GOT3 (cell line): ENCODE measurements at regions not wholly inside any gene's neighbourhood (a gene's known extent, or its start where the extent isn't known, plus 50 kb on each side); places are given as distances from the start of the nearest gene placed in this dataset.
"Not testable (repeated sequence)": the region's sequence is repeated elsewhere in the genome, so short reads cannot be mapped to it uniquely, and the experiment has no call there.

Experiments
- DNase-seq: peaks from one replicate; lab custom pipeline; 2025; ENCODE audit warnings: mixed read lengths; lab: John Stamatoyannopoulos, UW

GRCh38 chr6:112649853-112650252, 302.7 kb downstream of the RFPL4B start:
- no peak for DNase-seq

- DNase-seq, result no peak
Observed at GRCh38 chr6:112651239-112651638, 304.1 kb downstream of the RFPL4B start.

GRCh38 chr6:112659912-112660311, 312.8 kb downstream of the RFPL4B start:
- DNase-seq, result no peak

GRCh38 chr6:112660626-112661025, 313.5 kb downstream of the RFPL4B start:
- no peak for DNase-seq

GRCh38 chr6:112663698-112664097, 316.6 kb downstream of the RFPL4B start:
- no peak for DNase-seq

- DNase-seq, result no peak
Observed at GRCh38 chr6:112665114-112665513, 318.0 kb downstream of the RFPL4B start.

GRCh38 chr6:112665815-112666214, 318.7 kb downstream of the RFPL4B start:
- no peak for DNase-seq

GRCh38 chr6:112667427-112667826, 320.3 kb downstream of the RFPL4B start:
- DNase-seq, result no peak

- DNase-seq, result no peak
Observed at GRCh38 chr6:112680091-112680490, 333.0 kb downstream of the RFPL4B start.

- DNase-seq, result no peak
Observed at GRCh38 chr6:112682071-112682470, 334.9 kb downstream of the RFPL4B start.

- no peak for DNase-seq
Observed at GRCh38 chr6:112683106-112683505, 336.0 kb downstream of the RFPL4B start.

- DNase-seq, result no peak
Observed at GRCh38 chr6:112683926-112684325, 336.8 kb downstream of the RFPL4B start.

GRCh38 chr6:112685521-112686220, 338.5 kb downstream of the RFPL4B start:
- not testable (repeated sequence) for DNase-seq

GRCh38 chr6:112688487-112689165, 341.5 kb downstream of the RFPL4B start:
- DNase-seq, result not testable (repeated sequence)

- DNase-seq, result not testable (repeated sequence)
Observed at GRCh38 chr6:112689183-112689858, 342.2 kb downstream of the RFPL4B start.

GRCh38 chr6:112690497-112691202, 343.5 kb downstream of the RFPL4B start:
- DNase-seq, result no peak

- no peak for DNase-seq
Observed at GRCh38 chr6:112691289-112691688, 344.2 kb downstream of the RFPL4B start.

GRCh38 chr6:112695001-112695400, 347.9 kb downstream of the RFPL4B start:
- DNase-seq, result no peak

- DNase-seq, result no peak
Observed at GRCh38 chr6:112697265-112697664, 350.1 kb downstream of the RFPL4B start.

GRCh38 chr6:112701201-112701600, 354.1 kb downstream of the RFPL4B start:
- no peak for DNase-seq

GRCh38 chr6:112710710-112711109, 363.6 kb downstream of the RFPL4B start:
- no peak for DNase-seq

GRCh38 chr6:112713402-112713801, 366.3 kb downstream of the RFPL4B start:
- DNase-seq, result no peak
